ENCODE measurements at regions not wholly inside any gene's neighbourhood (a gene's known extent, or its start where the extent isn't known, plus 50 kb on each side); places are given as distances from the start of the nearest gene placed in this dataset.

GRCh38 chr11:130798801-130799200 is 117.5 kb downstream of the SNX19 start:
- no peak for DNase-seq

- no peak for DNase-seq
These were observed 114.8 kb downstream of the SNX19 start for GRCh38 chr11:130801333-130802122.

- DNase-seq = no peak
These were observed 113.7 kb downstream of the SNX19 start for GRCh38 chr11:130802567-130802966.

GRCh38 chr11:130804306-130805076 is 111.8 kb downstream of the SNX19 start:
- DNase-seq = no peak

GRCh38 chr11:130806746-130807145 is 109.5 kb downstream of the SNX19 start:
- peak in 1 of 3 donors; percentile 23 for DNase-seq

- no peak for DNase-seq
These were observed 107.7 kb downstream of the SNX19 start for GRCh38 chr11:130808541-130808940.

- no peak for DNase-seq
These were observed 103.1 kb downstream of the SNX19 start for GRCh38 chr11:130813196-130813595.

- no peak for DNase-seq
These were observed 102.6 kb downstream of the SNX19 start for GRCh38 chr11:130813638-130814037.

- DNase-seq = peak in 1 of 3 donors; percentile 56
These were observed 101.7 kb downstream of the SNX19 start for GRCh38 chr11:130814440-130815096.

- DNase-seq = peak in 1 of 3 donors; percentile 23
These were observed 101.0 kb downstream of the SNX19 start for GRCh38 chr11:130815097-130815802.

- DNase-seq = peak in 1 of 3 donors; percentile 52
These were observed 100.3 kb downstream of the SNX19 start for GRCh38 chr11:130815956-130816355.

GRCh38 chr11:130816546-130817329 is 99.5 kb downstream of the SNX19 start:
- DNase-seq = peak in 2 of 3 donors; percentile 55 to 78

GRCh38 chr11:130817330-130817944 is 98.8 kb downstream of the SNX19 start:
- DNase-seq = peak; percentile 72 to 89 (median 77)

- DNase-seq = peak in 1 of 3 donors; percentile 16
These were observed 96.7 kb downstream of the SNX19 start for GRCh38 chr11:130819625-130820024.

Measured in muscle of back (tissue), 3 donors.